K562 (cell line): ENCODE measurements at regions not wholly inside any gene's neighbourhood (a gene's known extent, or its start where the extent isn't known, plus 50 kb on each side); places are given as distances from the start of the nearest gene placed in this dataset.
A peak's percentile ranks its signal among the peaks of the same experiment; 100 is the strongest.

Experiments
- ARID1B ChIP-seq: fragments of 450-650 bp; IDR thresholded peaks from 2 replicates; pipeline ENCODE4 v1.6.1; 2016; ENCODE audit warnings: antibody characterized with exemption, mild to moderate bottlenecking, inconsistent platforms
- ASH1L ChIP-seq: fragments of 450-650 bp; IDR thresholded peaks from 2 replicates; pipeline ENCODE4 v1.6.1; 2018; ENCODE audit warnings: borderline replicate concordance, mild to moderate bottlenecking, low read depth; ENCODE audit not compliant: partially characterized antibody
- DPF2 ChIP-seq: fragments of 450-650 bp; IDR thresholded peaks from 2 replicates; pipeline ENCODE4 v1.6.1; 2016
- E2F3 ChIP-seq: fragments of 250-450 bp; sonication (Bioruptor Pico); IDR thresholded peaks from 2 replicates; pipeline ENCODE4 v1.4.0; 2020; ENCODE audit warnings: mild to moderate bottlenecking
- EHMT2 ChIP-seq: fragments of 450-650 bp; IDR thresholded peaks from 2 replicates; pipeline ENCODE4 v1.6.1; 2018; ENCODE audit warnings: antibody characterized with exemption
- EWSR1 ChIP-seq: fragments of 450-650 bp; IDR thresholded peaks from 2 replicates; pipeline ENCODE4 v1.6.1; 2018; ENCODE audit warnings: borderline replicate concordance, mild to moderate bottlenecking, low read depth, moderate library complexity; ENCODE audit not compliant: partially characterized antibody
- FOXJ3 ChIP-seq: sonication (generic); formaldehyde crosslinking; IDR thresholded peaks from 2 replicates; pipeline ENCODE4 v1.4.0; 2020; ENCODE audit warnings: mild to moderate bottlenecking, missing genetic modification reagents
- HDAC8 ChIP-seq: fragments of 450-650 bp; IDR thresholded peaks from 2 replicates; pipeline ENCODE4 v1.6.1; 2016; ENCODE audit warnings: mild to moderate bottlenecking, missing genetic modification characterization, moderate library complexity, missing compliant biosample characterization
- MCM3 ChIP-seq: fragments of 450-650 bp; IDR thresholded peaks from 2 replicates; pipeline ENCODE4 v1.6.1; 2016
- MEIS2 ChIP-seq: fragments of 450-650 bp; IDR thresholded peaks from 2 replicates; pipeline ENCODE4 v1.6.1; 2014; ENCODE audit warnings: mild to moderate bottlenecking; ENCODE audit not compliant: partially characterized antibody
- RUNX1 ChIP-seq: sonication (generic); IDR thresholded peaks from 2 replicates; pipeline ENCODE4 v1.6.1; 2016; ENCODE audit warnings: antibody characterized with exemption, low read depth
- SIRT6 ChIP-seq: IDR thresholded peaks from one replicate; pipeline ENCODE4 v1.6.1; 2012; ENCODE audit warnings: low read depth, mild to moderate bottlenecking, control low read depth, inconsistent platforms, low read length, moderate library complexity
- SMARCE1 ChIP-seq: fragments of 450-650 bp; IDR thresholded peaks from 2 replicates; pipeline ENCODE4 v1.7.1; 2016; ENCODE audit warnings: mild to moderate bottlenecking
- TAF1 ChIP-seq: IDR thresholded peaks from 2 replicates; pipeline ENCODE4 v1.6.1; 2011; ENCODE audit warnings: mild to moderate bottlenecking, low read length, moderate library complexity; ENCODE audit not compliant: insufficient read depth, control insufficient read depth, severe bottlenecking; ENCODE audit errors: extremely low read depth
- TAL1 ChIP-seq: fragments of 450-650 bp; IDR thresholded peaks from 2 replicates; pipeline ENCODE4 v1.6.1; 2016; ENCODE audit warnings: mild to moderate bottlenecking
- TCF3 ChIP-seq: sonication (generic); formaldehyde crosslinking; IDR thresholded peaks from 2 replicates; pipeline ENCODE4 v1.4.0; 2020; ENCODE audit warnings: mild to moderate bottlenecking, missing genetic modification reagents
- THRAP3 ChIP-seq: fragments of 450-650 bp; IDR thresholded peaks from 2 replicates; pipeline ENCODE4 v1.6.1; 2016; ENCODE audit warnings: mild to moderate bottlenecking, inconsistent platforms, borderline replicate concordance
- U2AF2 ChIP-seq: fragments of 200-400 bp; formaldehyde crosslinking; optimal IDR thresholded peaks from 2 replicates; pipeline ENCODE3; 2017; ENCODE audit warnings: low read depth, mild to moderate bottlenecking, low read length
- ZNF146 ChIP-seq: IDR thresholded peaks from one replicate; pipeline ENCODE4 v1.6.1; 2018; ENCODE audit warnings: missing compliant biosample characterization; ENCODE audit not compliant: unreplicated experiment

GRCh38 chr3:154642145-154642544, 212.2 kb upstream of the GPR149 start (continued):
- no peak for TF ChIP-seq ASH1L
- TF ChIP-seq RUNX1: no peak
- TF ChIP-seq TAF1: no peak
- TF ChIP-seq MCM3: no peak
- TF ChIP-seq ZNF146: no peak
- 0 out of 2 replicates have a peak, but pooled peaks have one; percentile 30 for TF ChIP-seq TCF3
- TF ChIP-seq E2F3 (CRISPR knock-in tag): no peak
- no peak for TF ChIP-seq SIRT6
- peak; percentile 58; the same call in 1 of the 2 replicates for TF ChIP-seq TAL1
- TF ChIP-seq EHMT2: 0 out of 2 replicates have a peak, but pooled peaks have one; percentile 33
- TF ChIP-seq DPF2: 0 out of 2 replicates have a peak, but pooled peaks have one; percentile 42
- no peak for TF ChIP-seq HDAC8 (tag)
- peak; percentile 64 for TF ChIP-seq ARID1B
- TF ChIP-seq THRAP3: no peak
- no peak for TF ChIP-seq FOXJ3 (CRISPR knock-in tag)
- no peak for TF ChIP-seq EWSR1
- TF ChIP-seq SMARCE1: no peak
- no peak for TF ChIP-seq U2AF2
- TF ChIP-seq MEIS2: no peak
